COLO829 (cell line): ENCODE measurements at regions not wholly inside any gene's neighbourhood (a gene's known extent, or its start where the extent isn't known, plus 50 kb on each side); places are given as distances from the start of the nearest gene placed in this dataset.
A peak's percentile ranks its signal among the peaks of the same experiment; 100 is the strongest.

Source experiments
- DNase-seq: peaks from one replicate; pipeline ENCODE4 v3.0.0; 2012; ENCODE audit warnings: low spot score

- DNase-seq = no peak
Observed at GRCh38 chr16:63365649-63366304, 1329.5 kb upstream of the CDH8 start.

GRCh38 chr16:63363738-63364137 lies 1327.5 kb upstream of the CDH8 start:
- no peak for DNase-seq

GRCh38 chr16:63361032-63361624 lies 1324.9 kb upstream of the CDH8 start:
- peak; percentile 11 for DNase-seq

GRCh38 chr16:63349961-63350360 lies 1313.7 kb upstream of the CDH8 start:
- DNase-seq = no peak

GRCh38 chr16:63346000-63346399 lies 1309.8 kb upstream of the CDH8 start:
- no peak for DNase-seq

- DNase-seq = no peak
Observed at GRCh38 chr16:63337264-63337663, 1301.0 kb upstream of the CDH8 start.

GRCh38 chr16:63331111-63331510 lies 1294.9 kb upstream of the CDH8 start:
- DNase-seq = no peak

- DNase-seq = no peak
Observed at GRCh38 chr16:63326736-63327339, 1290.6 kb upstream of the CDH8 start.

- no peak for DNase-seq
Observed at GRCh38 chr16:63323722-63324705, 1287.8 kb upstream of the CDH8 start.

GRCh38 chr16:63323055-63323454 lies 1286.8 kb upstream of the CDH8 start:
- no peak for DNase-seq

- DNase-seq = no peak
Observed at GRCh38 chr16:63315229-63315628, 1279.0 kb upstream of the CDH8 start.

- no peak for DNase-seq
Observed at GRCh38 chr16:63312346-63312745, 1276.1 kb upstream of the CDH8 start.

GRCh38 chr16:63311313-63311712 lies 1275.1 kb upstream of the CDH8 start:
- DNase-seq = no peak

GRCh38 chr16:63302811-63303210 lies 1266.6 kb upstream of the CDH8 start:
- no peak for DNase-seq

- no peak for DNase-seq
Observed at GRCh38 chr16:63301349-63301748, 1265.1 kb upstream of the CDH8 start.

- no peak for DNase-seq
Observed at GRCh38 chr16:63298993-63299392, 1262.8 kb upstream of the CDH8 start.

GRCh38 chr16:63292036-63292435 lies 1255.8 kb upstream of the CDH8 start:
- DNase-seq = no peak

- peak; percentile 12 for DNase-seq
Observed at GRCh38 chr16:63289834-63290460, 1253.7 kb upstream of the CDH8 start.

GRCh38 chr16:63287401-63287800 lies 1251.2 kb upstream of the CDH8 start:
- no peak for DNase-seq

- DNase-seq = no peak
Observed at GRCh38 chr16:63283721-63284120, 1247.5 kb upstream of the CDH8 start.

- no peak for DNase-seq
Observed at GRCh38 chr16:63244631-63245030, 1208.4 kb upstream of the CDH8 start.

- DNase-seq = no peak
Observed at GRCh38 chr16:63241497-63242028, 1205.3 kb upstream of the CDH8 start.
